LoVo (cell line): ENCODE measurements at regions not wholly inside any gene's neighbourhood (a gene's known extent, or its start where the extent isn't known, plus 50 kb on each side); places are given as distances from the start of the nearest gene placed in this dataset.

ENCODE experiments used
- DNase-seq: peaks from one replicate; pipeline ENCODE4 v3.0.0-alpha.2; 2016; ENCODE audit warnings: low spot score

- DNase-seq = no peak
Measured at GRCh38 chr20:16115911-16116552, 457.2 kb downstream of the KIF16B start.

GRCh38 chr20:16113736-16114135, 459.5 kb downstream of the KIF16B start:
- DNase-seq = no peak

GRCh38 chr20:16111852-16112412, 461.3 kb downstream of the KIF16B start:
- no peak for DNase-seq

- DNase-seq = no peak
Measured at GRCh38 chr20:16111172-16111832, 461.9 kb downstream of the KIF16B start.

GRCh38 chr20:16107172-16107870, 465.9 kb downstream of the KIF16B start:
- DNase-seq = no peak

- no peak for DNase-seq
Measured at GRCh38 chr20:16106191-16106849, 466.9 kb downstream of the KIF16B start.

- DNase-seq = no peak
Measured at GRCh38 chr20:16104783-16105182, 468.5 kb downstream of the KIF16B start.
